ENCODE measurements at regions not wholly inside any gene's neighbourhood (a gene's known extent, or its start where the extent isn't known, plus 50 kb on each side); places are given as distances from the start of the nearest gene placed in this dataset.

GRCh38 chr9:73680831-73681230 lies 529.2 kb downstream of the ANXA1 start:
- Histone ChIP-seq H3F3A (replicated peaks; ENCODE audit: insufficient read depth) (no peaks in the 10 kb centered on the region), H3K4me2 (no peak overlapping the region), H3K79me2 (ENCODE audit: insufficient read depth) (no peaks in the 10 kb centered on the region), H3K36me3 (replicated peaks in 1 of 2; ENCODE audit: control insufficient read depth in 1 of 2, insufficient read depth in 2 of 2, low read length in 1 of 2) (no peaks in the 10 kb centered on the region), H3K27me3 (ENCODE audit: insufficient read depth) (no peaks in the 10 kb centered on the region), H3K4me1 (ENCODE audit: control insufficient read depth in 1 of 2, insufficient read depth in 2 of 2, low read depth in 1 of 2, low read length in 1 of 2) (no peaks in the 10 kb centered on the region), H3K9me2 (no peaks in the 10 kb centered on the region), H4K20me1 (ENCODE audit: insufficient read depth) (no peaks in the 10 kb centered on the region), H3K27ac (ENCODE audit: low read depth in 2 of 2, low read length in 1 of 2) (no peak overlapping the region), H2AFZ (ENCODE audit: low read depth) (no peak overlapping the region), H3K9me3 (no peaks in the 10 kb centered on the region), H3K9ac (no peak overlapping the region), H3K4me3 (ENCODE audit: low read depth in 2 of 2, low read length in 1 of 2) (no peak overlapping the region)
- CTCF ChIA-PET = interaction anchor here (0.7 to 1.1 kb wide), 2 partner anchors 10 to 888 kb away, joined by 3 to 4 read pairs; no protein-coding TSS in a partner anchor
- DNase-seq = no peak
- 36% methylated on average over 3 of the region's 6 CpGs for WGBS (ENCODE audit: low lambda C conversion rate)
- TF ChIP-seq NRF1 (IDR thresholded peaks at IDR 0.05; ENCODE audit: low read depth, low read length) = no peak
- TF ChIP-seq FOXM1 (IDR thresholded peaks at IDR 0.05; ENCODE audit: low read depth) = no peak
- TF ChIP-seq USF1 (IDR thresholded peaks at IDR 0.05; ENCODE audit: borderline replicate concordance, low read depth) = no peak
- TF ChIP-seq GATA2 (CRISPR knock-in tag; IDR thresholded peaks at IDR 0.05) = no peak
- POLR2A ChIA-PET = no interaction called here

- Histone ChIP-seq H4K20me1 (ENCODE audit: insufficient read depth) (no peaks in the 10 kb centered on the region), H3F3A (replicated peaks; ENCODE audit: insufficient read depth) (no peaks in the 10 kb centered on the region), H2AFZ (ENCODE audit: low read depth) (no peak overlapping the region), H3K36me3 (replicated peaks in 1 of 2; ENCODE audit: control insufficient read depth in 1 of 2, insufficient read depth in 2 of 2, low read length in 1 of 2) (no peaks in the 10 kb centered on the region), H3K27me3 (ENCODE audit: insufficient read depth) (no peaks in the 10 kb centered on the region), H3K79me2 (ENCODE audit: insufficient read depth) (no peaks in the 10 kb centered on the region), H3K9me2 (no peaks in the 10 kb centered on the region), H3K9me3 (no peaks in the 10 kb centered on the region), H3K4me1 (ENCODE audit: control insufficient read depth in 1 of 2, insufficient read depth in 2 of 2, low read depth in 1 of 2, low read length in 1 of 2) (no peaks in the 10 kb centered on the region), H3K4me3 (ENCODE audit: low read depth in 2 of 2, low read length in 1 of 2) (no peak overlapping the region), H3K9ac (no peak overlapping the region), H3K4me2 (no peak overlapping the region), H3K27ac (ENCODE audit: low read depth in 2 of 2, low read length in 1 of 2) (no peak overlapping the region)
- ChIA-PET CTCF (interaction anchor here (1.1 kb wide), 1 partner anchor 697 kb away, joined by 3 read pairs; no protein-coding TSS in a partner anchor), POLR2A (no interaction called here)
- DNase-seq = no peak
- no peak for TF ChIP-seq NRF1 (IDR thresholded peaks at IDR 0.05; ENCODE audit: low read depth, low read length)
- no peak for TF ChIP-seq NFIC (IDR thresholded peaks at IDR 0.05; ENCODE audit: borderline replicate concordance)
- TF ChIP-seq TCF12 (IDR thresholded peaks at IDR 0.05) = no peak
- TF ChIP-seq GABPA (IDR thresholded peaks at IDR 0.05; ENCODE audit: low read depth) = no peak
- TF ChIP-seq SIN3A (IDR thresholded peaks at IDR 0.05; ENCODE audit: borderline replicate concordance, low read depth, low read length) = no peak
- no peak for TF ChIP-seq ELF1 (IDR thresholded peaks at IDR 0.05)
- no peak for TF ChIP-seq EP300 (IDR thresholded peaks at IDR 0.05; ENCODE audit: borderline replicate concordance in 1 of 2, low read depth in 1 of 2, low read length in 1 of 2)
- TF ChIP-seq PBX3 (IDR thresholded peaks at IDR 0.05) = no peak
- TF ChIP-seq RXRA (IDR thresholded peaks at IDR 0.05; ENCODE audit: borderline replicate concordance, low read depth) = no peak
- TF ChIP-seq CTCF (IDR thresholded peaks at IDR 0.05) = no peak
- no peak for TF ChIP-seq RAD21 (IDR thresholded peaks at IDR 0.05; ENCODE audit: low read length)
- no peak for TF ChIP-seq POLR2AphosphoS5 (IDR thresholded peaks at IDR 0.05; ENCODE audit: low read depth, low read length)
These were observed 531.1 kb downstream of the ANXA1 start for GRCh38 chr9:73682789-73683188.

Measured in SK-N-SH (cell line).